ENCODE measurements at regions not wholly inside any gene's neighbourhood (a gene's known extent, or its start where the extent isn't known, plus 50 kb on each side); places are given as distances from the start of the nearest gene placed in this dataset.

DNA sequence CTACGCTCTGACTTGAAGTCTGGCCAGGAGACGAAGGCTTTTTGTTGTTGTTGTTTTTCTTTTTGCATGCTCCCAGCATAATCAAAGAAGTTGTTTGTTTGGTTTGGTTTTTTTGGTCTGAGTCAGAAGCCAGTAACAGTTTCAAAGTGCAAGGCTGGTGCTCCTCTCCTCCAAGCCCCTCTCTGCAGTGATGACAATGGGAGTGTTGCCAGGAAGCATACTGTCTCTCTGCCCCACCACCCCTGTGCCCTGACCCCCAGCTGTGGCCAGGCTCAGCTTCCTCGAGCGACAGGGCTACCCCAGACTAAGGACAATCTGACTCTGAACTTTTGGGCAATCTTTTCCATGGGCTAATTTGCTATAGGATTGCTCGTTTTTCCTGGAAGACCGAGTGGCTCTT is 173.8 kb upstream of the PITX1 start:
- intact Hi-C loops (cut with DNase I): no loop called here
- Histone ChIP-seq H3K9me3 (peaks cover 0 to 4% (median 0%) of the 10 kb centered on the region in 4 donors), H3K4me1 (no peaks in the 10 kb centered on the region), H3K4me3 (no peak overlapping the region), H3K36me3 (no peaks in the 10 kb centered on the region), H3K27ac (no peak overlapping the region), H3K27me3 (no peaks in the 10 kb centered on the region)
- ATAC-seq (no peak), DNase-seq (no peak)
- 40% methylated on average over 5 of the region's 6 CpGs for WGBS (ENCODE audit: insufficient coverage, low coverage, low lambda C conversion rate, missing lambda C conversion rate)
- TF ChIP-seq, protein P1, sequence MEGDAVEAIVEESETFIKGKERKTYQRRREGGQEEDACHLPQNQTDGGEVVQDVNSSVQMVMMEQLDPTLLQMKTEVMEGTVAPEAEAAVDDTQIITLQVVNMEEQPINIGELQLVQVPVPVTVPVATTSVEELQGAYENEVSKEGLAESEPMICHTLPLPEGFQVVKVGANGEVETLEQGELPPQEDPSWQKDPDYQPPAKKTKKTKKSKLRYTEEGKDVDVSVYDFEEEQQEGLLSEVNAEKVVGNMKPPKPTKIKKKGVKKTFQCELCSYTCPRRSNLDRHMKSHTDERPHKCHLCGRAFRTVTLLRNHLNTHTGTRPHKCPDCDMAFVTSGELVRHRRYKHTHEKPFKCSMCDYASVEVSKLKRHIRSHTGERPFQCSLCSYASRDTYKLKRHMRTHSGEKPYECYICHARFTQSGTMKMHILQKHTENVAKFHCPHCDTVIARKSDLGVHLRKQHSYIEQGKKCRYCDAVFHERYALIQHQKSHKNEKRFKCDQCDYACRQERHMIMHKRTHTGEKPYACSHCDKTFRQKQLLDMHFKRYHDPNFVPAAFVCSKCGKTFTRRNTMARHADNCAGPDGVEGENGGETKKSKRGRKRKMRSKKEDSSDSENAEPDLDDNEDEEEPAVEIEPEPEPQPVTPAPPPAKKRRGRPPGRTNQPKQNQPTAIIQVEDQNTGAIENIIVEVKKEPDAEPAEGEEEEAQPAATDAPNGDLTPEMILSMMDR (IDR thresholded peaks at IDR 0.05): no peak
- no peak for TF ChIP-seq POLR2A (IDR thresholded peaks at IDR 0.05)

GRCh38 chr5:135206862-135207261 is 172.8 kb upstream of the PITX1 start:
- no peak overlapping the region for H3K4me3 ChIP-seq

GRCh38 chr5:135205632-135206349 is 171.8 kb upstream of the PITX1 start:
- Histone ChIP-seq H3K4me3 (no peak overlapping the region), H3K27ac (no peak overlapping the region), H3K36me3 (no peaks in the 10 kb centered on the region), H3K27me3 (no peaks in the 10 kb centered on the region), H3K4me1 (no peaks in the 10 kb centered on the region), H3K9me3 (peaks cover 0 to 10% (median 0%) of the 10 kb centered on the region in 4 donors)
- intact Hi-C loops (cut with DNase I): no loop called here
- DNase-seq (no peak), ATAC-seq (no peak)
- 87% methylated on average over 3 of the region's 3 CpGs for WGBS (ENCODE audit: insufficient coverage, low coverage, low lambda C conversion rate, missing lambda C conversion rate)
- no peak for TF ChIP-seq POLR2A (IDR thresholded peaks at IDR 0.05)
- TF ChIP-seq, protein P1 (IDR thresholded peaks at IDR 0.05): no peak

More at GRCh38 chr5:135206862-135207261, 172.8 kb upstream of the PITX1 start:
- 100% methylated on average over 2 of the region's 3 CpGs for WGBS (ENCODE audit: insufficient coverage, low coverage, low lambda C conversion rate, missing lambda C conversion rate)
- H3K27ac ChIP-seq: no peak overlapping the region
- no peaks in the 10 kb centered on the region for H3K27me3 ChIP-seq
- no peaks in the 10 kb centered on the region for H3K36me3 ChIP-seq
- TF ChIP-seq POLR2A (IDR thresholded peaks at IDR 0.05): no peak
- DNase-seq: no peak
- no peaks in the 10 kb centered on the region for H3K4me1 ChIP-seq
- H3K9me3 ChIP-seq: peaks cover 0 to 10% (median 0%) of the 10 kb centered on the region in 4 donors
- intact Hi-C loops (cut with DNase I): no loop called here
- ATAC-seq: no peak

- H3K4me1 ChIP-seq: no peaks in the 10 kb centered on the region
- ATAC-seq (no peak), DNase-seq (no peak)
- WGBS (ENCODE audit: insufficient coverage, low coverage, low lambda C conversion rate, missing lambda C conversion rate): 23% methylated on average over 1 of the region's 1 CpG
- intact Hi-C loops (cut with DNase I): no loop called here
- no peak overlapping the region for H3K27ac ChIP-seq
- TF ChIP-seq POLR2A (IDR thresholded peaks at IDR 0.05): no peak
- TF ChIP-seq, protein P1 (IDR thresholded peaks at IDR 0.05): peak; percentile 19 to 39 (median 26)
- H3K9me3 ChIP-seq: peaks cover 0 to 10% (median 0%) of the 10 kb centered on the region in 4 donors
- H3K27me3 ChIP-seq: no peaks in the 10 kb centered on the region
- no peaks in the 10 kb centered on the region for H3K36me3 ChIP-seq
- no peak overlapping the region for H3K4me3 ChIP-seq
Measured at GRCh38 chr5:135204151-135204600, 170.1 kb upstream of the PITX1 start.

DNA sequence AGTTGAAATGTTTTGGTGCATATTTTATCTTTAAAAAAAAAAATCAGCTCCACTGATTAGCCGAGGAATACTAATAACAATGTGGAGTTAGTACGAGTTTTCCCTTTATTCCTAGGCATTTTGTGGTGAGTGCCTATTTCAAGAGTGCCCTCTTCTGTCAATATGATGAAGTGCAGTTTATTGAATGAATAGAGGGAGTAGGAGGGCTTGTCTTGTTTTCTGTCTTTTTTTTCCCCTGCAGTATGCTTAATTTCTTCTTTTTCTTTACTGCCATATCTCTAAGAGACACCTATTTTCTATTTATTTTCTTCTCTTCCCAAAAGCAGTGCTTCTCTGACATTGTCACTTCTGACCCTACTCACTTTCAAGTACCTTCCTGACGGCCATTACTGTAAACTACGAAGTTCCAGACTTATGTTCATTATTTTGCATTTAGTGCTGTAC is 169.6 kb upstream of the PITX1 start:
- WGBS (ENCODE audit: insufficient coverage, low coverage, low lambda C conversion rate, missing lambda C conversion rate): 56% methylated on average over 4 of the region's 4 CpGs
- intact Hi-C loops (cut with DNase I): no loop called here

More for the DNA sequence above, 169.6 kb upstream of the PITX1 start:
- peak in 1 of 4 donors; percentile 27 for ATAC-seq
- Histone ChIP-seq H3K36me3 (no peaks in the 10 kb centered on the region), H3K27ac (no peak overlapping the region), H3K4me1 (no peaks in the 10 kb centered on the region), H3K9me3 (peaks cover 0 to 10% (median 0%) of the 10 kb centered on the region in 4 donors), H3K4me3 (no peak overlapping the region), H3K27me3 (no peaks in the 10 kb centered on the region)
- TF ChIP-seq, protein P1 (IDR thresholded peaks at IDR 0.05): peak in 3 of 4 donors; percentile 11 to 39 (median 29)
- TF ChIP-seq POLR2A (IDR thresholded peaks at IDR 0.05): no peak
- DNase-seq: no peak

Data from right lobe of liver (tissue), 6 donors.